HG03571 (cell line): ENCODE measurements at regions not wholly inside any gene's neighbourhood (a gene's known extent, or its start where the extent isn't known, plus 50 kb on each side); places are given as distances from the start of the nearest gene placed in this dataset.
"Not testable (repeated sequence)": the region's sequence is repeated elsewhere in the genome, so short reads cannot be mapped to it uniquely, and the experiment has no call there.

Experiments used
- ATAC-seq: cut with Tn5 transposase; IDR thresholded peaks from one replicate; pipeline ENCODE4 v1.9.1; 2021; ENCODE audit not compliant: unreplicated experiment

DNA sequence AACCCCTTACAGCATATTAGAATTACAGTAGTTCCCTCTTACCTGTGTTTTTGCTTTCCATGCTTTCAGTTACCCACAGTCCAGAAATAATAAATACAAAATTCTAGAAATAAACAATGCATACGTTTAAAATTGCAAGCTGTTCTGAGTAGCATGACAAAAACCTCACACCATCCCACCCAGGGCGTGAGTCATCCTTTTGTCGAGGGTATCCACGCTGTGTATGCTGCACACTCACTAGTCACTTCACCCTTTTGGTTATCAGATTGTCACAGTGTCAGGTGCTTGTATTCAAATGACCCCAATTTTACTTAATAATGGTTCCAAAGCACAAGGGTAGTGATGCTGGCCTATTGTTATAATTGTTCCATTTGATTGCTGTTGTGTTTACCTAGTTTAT, 72.5 kb upstream of the P3H2 start:
- ATAC-seq: no peak

DNA sequence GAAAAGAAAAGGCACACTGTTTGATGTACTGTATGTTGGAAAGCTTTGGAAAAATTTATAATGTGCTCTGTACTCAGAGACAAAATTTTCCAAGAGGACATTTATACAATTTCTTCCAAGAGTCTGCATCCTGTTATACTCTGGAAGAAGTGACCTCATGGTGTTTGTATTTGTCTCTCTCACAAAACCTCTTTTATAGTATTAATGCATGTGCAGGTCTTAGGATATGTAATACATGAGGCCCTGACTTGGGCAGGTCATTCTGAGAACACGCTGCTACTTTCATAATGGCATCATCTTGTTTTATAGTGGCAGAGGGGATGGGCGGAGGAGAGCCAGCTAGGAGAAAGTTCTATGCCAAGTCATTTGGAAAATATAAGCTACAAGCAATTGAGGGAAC, 72.0 kb upstream of the P3H2 start:
- no peak for ATAC-seq

DNA sequence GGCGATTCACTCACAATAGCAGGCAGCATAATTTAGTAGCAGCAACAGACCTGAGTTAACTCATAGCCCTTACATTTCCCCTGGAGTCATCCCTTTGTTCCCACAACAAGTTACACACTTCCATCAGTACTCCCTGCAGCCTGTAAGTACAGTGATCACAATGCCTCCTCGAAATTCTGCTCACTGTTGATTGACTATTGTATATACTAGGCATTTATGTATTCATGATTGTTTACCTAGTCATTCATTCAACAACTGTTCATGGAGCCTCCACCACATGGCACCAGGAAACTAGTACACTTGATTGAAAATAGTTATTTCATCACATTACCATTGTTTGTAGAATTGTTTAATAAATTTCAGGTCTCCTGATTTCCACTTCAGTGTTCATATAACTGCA, 71.4 kb upstream of the P3H2 start:
- ATAC-seq: no peak

GRCh38 chr3:190188197-190188596, 67.5 kb upstream of the P3H2 start:
- ATAC-seq: no peak

GRCh38 chr3:190183121-190183520, 62.4 kb upstream of the P3H2 start:
- ATAC-seq: no peak

GRCh38 chr3:190182418-190183043, 61.8 kb upstream of the P3H2 start:
- no peak for ATAC-seq

- ATAC-seq: no peak
Measured at GRCh38 chr3:190180268-190180667, 59.6 kb upstream of the P3H2 start.

- ATAC-seq: no peak
Measured at GRCh38 chr3:190178779-190179178, 58.1 kb upstream of the P3H2 start.

- ATAC-seq: not testable (repeated sequence)
Measured at GRCh38 chr3:190176933-190177525, 56.3 kb upstream of the P3H2 start.

GRCh38 chr3:190176106-190176505, 55.4 kb upstream of the P3H2 start:
- not testable (repeated sequence) for ATAC-seq

- no peak for ATAC-seq
Measured at GRCh38 chr3:190175490-190175889, 54.8 kb upstream of the P3H2 start.

- no peak for ATAC-seq
Measured at GRCh38 chr3:190174471-190174870, 53.8 kb upstream of the P3H2 start.

GRCh38 chr3:190173426-190173825, 52.7 kb upstream of the P3H2 start:
- ATAC-seq: no peak

GRCh38 chr3:190172751-190173150, 52.1 kb upstream of the P3H2 start:
- ATAC-seq: no peak
